ENCODE measurements at regions not wholly inside any gene's neighbourhood (a gene's known extent, or its start where the extent isn't known, plus 50 kb on each side); places are given as distances from the start of the nearest gene placed in this dataset.

GRCh38 chr10:83995738-83996331 lies 143.5 kb upstream of the GHITM start:
- TF ChIP-seq CTCF (IDR thresholded peaks at IDR 0.05) = no peak
- Histone ChIP-seq H3K4me3 (ENCODE audit: low read depth, low read length) (no peak overlapping the region), H3K79me2 (no peaks in the 10 kb centered on the region), H2AFZ (no peak overlapping the region), H3K4me2 (ENCODE audit: low read length) (no peak overlapping the region), H3K27me3 (ENCODE audit: control insufficient read depth, insufficient read depth, low read length) (no peaks in the 10 kb centered on the region), H3K36me3 (ENCODE audit: control insufficient read depth, insufficient read depth, low read length) (no peaks in the 10 kb centered on the region), H3K9ac (no peak overlapping the region), H3K27ac (no peak overlapping the region), H3K9me3 (ENCODE audit: control insufficient read depth, low read length) (no peaks in the 10 kb centered on the region), H3K4me1 (no peaks in the 10 kb centered on the region)

GRCh38 chr10:84004221-84004620 lies 135.1 kb upstream of the GHITM start:
- H3K4me1 ChIP-seq = no peaks in the 10 kb centered on the region
- no peaks in the 10 kb centered on the region for H3K9me3 ChIP-seq (ENCODE audit: control insufficient read depth, low read length)
- no peak overlapping the region for H3K9ac ChIP-seq
- H2AFZ ChIP-seq = no peak overlapping the region
- no peak overlapping the region for H3K4me3 ChIP-seq (ENCODE audit: low read depth, low read length)
- H3K36me3 ChIP-seq (ENCODE audit: control insufficient read depth, insufficient read depth, low read length) = no peaks in the 10 kb centered on the region
- H3K27ac ChIP-seq = no peak overlapping the region
- H3K4me2 ChIP-seq (ENCODE audit: low read length) = no peak overlapping the region
- H3K27me3 ChIP-seq (ENCODE audit: control insufficient read depth, insufficient read depth, low read length) = no peaks in the 10 kb centered on the region
- no peak for TF ChIP-seq CTCF (IDR thresholded peaks at IDR 0.05)
- H3K79me2 ChIP-seq = no peaks in the 10 kb centered on the region

DNA sequence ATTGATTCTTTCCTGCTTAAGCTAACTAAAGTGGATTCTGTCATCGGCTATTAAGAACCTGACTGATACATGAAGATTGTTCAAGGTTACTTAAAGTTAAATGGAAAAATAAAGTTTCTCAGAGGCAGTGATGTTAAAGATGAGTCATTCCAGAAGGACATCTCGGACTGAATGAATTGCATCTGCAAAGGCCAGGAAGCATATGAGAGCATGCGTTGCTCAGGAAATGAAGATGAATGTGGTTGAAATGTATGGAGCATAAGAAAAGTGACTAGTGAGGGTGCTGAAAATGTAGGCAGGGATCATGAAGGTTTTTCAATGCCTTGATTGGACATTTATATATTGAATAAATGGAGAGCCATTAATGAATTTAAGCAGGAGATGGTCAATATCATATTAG lies 133.9 kb upstream of the GHITM start:
- no peak for TF ChIP-seq CTCF (IDR thresholded peaks at IDR 0.05)
- H2AFZ ChIP-seq = no peak overlapping the region

DNA sequence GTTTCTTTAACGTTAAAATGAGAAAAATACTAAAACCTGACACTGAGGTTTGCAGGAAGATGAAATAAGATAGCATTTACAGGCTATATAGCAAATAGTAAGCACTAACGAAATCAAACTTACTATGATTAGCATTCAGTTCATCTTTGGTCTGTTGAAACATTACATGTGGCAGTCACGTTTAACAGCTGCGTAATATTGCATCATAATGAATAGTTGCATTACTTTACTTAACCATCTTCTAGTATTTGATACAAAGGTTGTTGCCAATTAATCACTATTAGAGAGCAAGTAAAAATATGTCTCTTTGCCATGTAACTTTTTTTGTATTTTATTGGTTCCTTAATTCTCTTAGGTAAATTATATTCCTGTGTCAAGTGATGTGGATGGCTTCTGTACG lies 131.8 kb upstream of the GHITM start:
- no peaks in the 10 kb centered on the region for H3K4me1 ChIP-seq
- no peak overlapping the region for H3K4me3 ChIP-seq (ENCODE audit: low read depth, low read length)
- TF ChIP-seq CTCF (IDR thresholded peaks at IDR 0.05) = no peak
- no peak overlapping the region for H3K4me2 ChIP-seq (ENCODE audit: low read length)
- no peak overlapping the region for H2AFZ ChIP-seq
- no peaks in the 10 kb centered on the region for H3K27me3 ChIP-seq (ENCODE audit: control insufficient read depth, insufficient read depth, low read length)
- H3K36me3 ChIP-seq (ENCODE audit: control insufficient read depth, insufficient read depth, low read length) = no peaks in the 10 kb centered on the region
- no peaks in the 10 kb centered on the region for H3K79me2 ChIP-seq
- no peak overlapping the region for H3K9ac ChIP-seq
- no peak overlapping the region for H3K27ac ChIP-seq
- no peaks in the 10 kb centered on the region for H3K9me3 ChIP-seq (ENCODE audit: control insufficient read depth, low read length)

More for the DNA sequence above, 133.9 kb upstream of the GHITM start:
- Histone ChIP-seq H3K4me3 (ENCODE audit: low read depth, low read length) (no peak overlapping the region), H3K36me3 (ENCODE audit: control insufficient read depth, insufficient read depth, low read length) (no peaks in the 10 kb centered on the region), H3K27me3 (ENCODE audit: control insufficient read depth, insufficient read depth, low read length) (no peaks in the 10 kb centered on the region), H3K9me3 (ENCODE audit: control insufficient read depth, low read length) (no peaks in the 10 kb centered on the region), H3K9ac (no peak overlapping the region), H3K4me2 (ENCODE audit: low read length) (no peak overlapping the region), H3K79me2 (no peaks in the 10 kb centered on the region), H3K4me1 (no peaks in the 10 kb centered on the region), H3K27ac (no peak overlapping the region)

DNA sequence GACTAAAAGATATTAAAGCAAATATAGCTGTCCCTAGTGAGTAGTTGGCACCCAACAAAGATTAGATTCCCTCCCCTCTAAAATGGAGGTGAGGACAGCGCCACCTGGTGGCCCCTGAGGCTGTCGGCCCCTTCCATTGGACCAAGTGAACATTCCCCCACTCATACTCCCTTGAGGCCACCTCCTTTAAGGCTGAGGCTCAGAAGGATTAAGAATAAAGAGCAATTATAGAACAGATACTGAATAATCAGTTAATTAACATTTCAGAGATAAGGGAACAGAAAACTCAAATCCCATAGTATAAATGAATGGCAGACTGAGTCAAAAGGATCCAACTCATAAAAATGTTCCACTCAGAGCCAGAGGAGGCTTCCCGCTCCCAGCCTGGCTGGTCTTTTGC lies 130.4 kb upstream of the GHITM start:
- Histone ChIP-seq H3K9me3 (ENCODE audit: control insufficient read depth, low read length) (no peaks in the 10 kb centered on the region), H3K27me3 (ENCODE audit: control insufficient read depth, insufficient read depth, low read length) (no peaks in the 10 kb centered on the region), H3K4me2 (ENCODE audit: low read length) (no peak overlapping the region), H3K9ac (no peak overlapping the region), H3K4me3 (ENCODE audit: low read depth, low read length) (no peak overlapping the region), H2AFZ (no peak overlapping the region), H3K27ac (no peak overlapping the region), H3K79me2 (no peaks in the 10 kb centered on the region), H3K36me3 (ENCODE audit: control insufficient read depth, insufficient read depth, low read length) (no peaks in the 10 kb centered on the region), H3K4me1 (no peaks in the 10 kb centered on the region)
- no peak for TF ChIP-seq CTCF (IDR thresholded peaks at IDR 0.05)

Data from parathyroid adenoma (tissue), 2 donors.